HepG2 (cell line): ENCODE measurements at regions not wholly inside any gene's neighbourhood (a gene's known extent, or its start where the extent isn't known, plus 50 kb on each side); places are given as distances from the start of the nearest gene placed in this dataset.

Source experiments
- ATAC-seq: fragments of 200-7000 bp; cut with Tn5 transposase; 3 replicates; pipeline ENCODE4 v1.9.1; 2020; ENCODE audit warnings: mild to moderate bottlenecking, moderate library complexity
- BruUV-seq: library from RNA; stranded (reverse); fragments of 400-500 nt; replicated peaks from 2 replicates; lab custom pipeline; 2021; lab: Mats Ljungman, UMichigan
- CTCF ChIA-PET: fragments of 300-600 bp; formaldehyde crosslinking; extraction: SDS; loops from one replicate; lab custom pipeline; 2021; ENCODE audit warnings: low total read pairs, inconsistent platforms, low intra/inter-chr PET ratio; lab: Yijun Ruan, JAX
- POLR2A ChIA-PET: fragments of 350-600 bp; sonication (Branson Sonifier 250); formaldehyde crosslinking; loops from one replicate; lab custom pipeline; 2020; ENCODE audit warnings: antibody characterized with exemption, inconsistent platforms; lab: Yijun Ruan, JAX
- DNase-seq: peaks from one replicate; pipeline ENCODE4 v3.0.0-alpha.2; 2015; ENCODE audit warnings: low spot score
- FAIRE-seq: peaks from 3 replicates; lab custom pipeline; 2011; peaks lifted over from hg19 to GRCh38; lab: Jason Lieb, UNC
- H2AFZ ChIP-seq: one replicate; pipeline ENCODE4 v1.6.1; 2011; ENCODE audit warnings: low read length, inconsistent platforms
- H3K27ac ChIP-seq: fragments of 300-600 bp; 3 replicates; pipeline ENCODE4 v1.8.0; 2011; ENCODE audit warnings: mixed run types, mild to moderate bottlenecking, mixed read lengths, low read length, inconsistent platforms; ENCODE audit not compliant: insufficient read depth; ENCODE audit errors: extremely low read length
- H3K27me3 ChIP-seq, 2 experiments: fragments of 200-600 bp in 1 of 2; 2 replicates in 1 of 2; 3 replicates in 1 of 2; pipeline versions ENCODE4 v1.6.0 to v1.8.0; 2011; ENCODE audit warnings: low read length in 2 of 2, mild to moderate bottlenecking in 2 of 2, moderate library complexity in 2 of 2, inconsistent platforms in 1 of 2; ENCODE audit not compliant: insufficient read depth in 2 of 2, control insufficient read depth in 1 of 2
- H3K36me3 ChIP-seq, 2 experiments: fragments of 200-600 bp in 1 of 2; replicated peaks in 1 of 2; 2 replicates in 1 of 2; 3 replicates in 1 of 2; pipeline versions ENCODE4 v1.5.1 to v1.8.0; 2011; ENCODE audit warnings: low read length in 2 of 2, inconsistent platforms in 1 of 2; ENCODE audit not compliant: insufficient read depth in 2 of 2, control insufficient read depth in 1 of 2
- H3K4me1 ChIP-seq: 2 replicates; pipeline ENCODE4 v1.5.1; 2012; ENCODE audit warnings: low read length, inconsistent platforms; ENCODE audit not compliant: insufficient read depth
- H3K4me2 ChIP-seq: 2 replicates; pipeline ENCODE4 v1.6.0; 2011; ENCODE audit warnings: low read depth, low read length, inconsistent platforms
- H3K4me3 ChIP-seq, 3 experiments: fragments of 200-600 bp in 1 of 3; sonication (generic), shearing (Covaris generic) in 1 of 3; replicated peaks in 1 of 3; 2 replicates each; pipeline ENCODE4 v1.5.1; 2011 to 2016; ENCODE audit warnings: low read length in 3 of 3, inconsistent platforms in 2 of 3, low read depth in 2 of 3, mild to moderate bottlenecking in 2 of 3, control low read depth in 1 of 3, mixed read lengths in 1 of 3; ENCODE audit not compliant: insufficient read depth in 1 of 3
- H3K79me2 ChIP-seq: one replicate; pipeline ENCODE4 v1.6.1; 2011; ENCODE audit warnings: low read length, inconsistent platforms; ENCODE audit not compliant: insufficient read depth
- H3K9ac ChIP-seq: 2 replicates; pipeline ENCODE4 v1.6.0; 2011; ENCODE audit warnings: mild to moderate bottlenecking, low read depth, low read length, inconsistent platforms; ENCODE audit not compliant: insufficient read depth
- H3K9me3 ChIP-seq: 2 replicates; pipeline ENCODE4 v1.5.1; 2012; ENCODE audit warnings: mild to moderate bottlenecking, low read length
- H4K20me1 ChIP-seq: 2 replicates; pipeline ENCODE4 v1.6.0; 2011; ENCODE audit warnings: inconsistent platforms, mild to moderate bottlenecking, low read length, moderate library complexity; ENCODE audit not compliant: insufficient read depth
- ELF1 ChIP-seq: sonication (generic); formaldehyde crosslinking; IDR thresholded peaks from 2 replicates; pipeline ENCODE4 v1.4.0; 2020; ENCODE audit warnings: missing genetic modification reagents
- XRCC5 ChIP-seq: fragments of 200-400 bp; formaldehyde crosslinking; optimal IDR thresholded peaks from 2 replicates; pipeline ENCODE3; 2017; ENCODE audit warnings: mild to moderate bottlenecking, low read length
- ZNF44 ChIP-seq: sonication (generic); formaldehyde crosslinking; IDR thresholded peaks from 2 replicates; pipeline ENCODE4 v1.5.1; 2020; ENCODE audit warnings: mild to moderate bottlenecking, missing genetic modification reagents
- ZNF501 ChIP-seq: sonication (generic); formaldehyde crosslinking; IDR thresholded peaks from 2 replicates; pipeline ENCODE4 v1.5.1; 2020; ENCODE audit warnings: mild to moderate bottlenecking, moderate library complexity, missing genetic modification reagents
- ZNF605 ChIP-seq: sonication (generic); formaldehyde crosslinking; IDR thresholded peaks from 2 replicates; pipeline ENCODE4 v1.8.0; 2022; ENCODE audit warnings: mild to moderate bottlenecking, missing genetic modification reagents
- WGBS: methylation state at CpG from one replicate; pipeline ENCODE4 v1.1.6; 2017; ENCODE audit warnings: low lambda C conversion rate; 5-methylcytosine and 5-hydroxymethylcytosine counted together
- in situ Hi-C: cut with HindIII; loops from 2 replicates; pipeline ENCODE4 v1.10.0; 2017; ENCODE audit warnings: low pct_unique_long_range_greater_than_20kb; ENCODE audit not compliant: extremely low pct_ligation_motif_present
- intact Hi-C: fragments of 100-400 bp; cut with micrococcal nuclease; formaldehyde crosslinking; loops from one replicate; pipeline ENCODE4 v1.10.0; 2022; ENCODE audit not compliant: unreplicated experiment
- TF ChIP-seq, protein P1 (sequence below): sonication (generic); formaldehyde crosslinking; IDR thresholded peaks from 2 replicates; pipeline ENCODE4 v1.4.0; 2020; ENCODE audit warnings: missing genetic modification reagents, borderline replicate concordance

DNA sequence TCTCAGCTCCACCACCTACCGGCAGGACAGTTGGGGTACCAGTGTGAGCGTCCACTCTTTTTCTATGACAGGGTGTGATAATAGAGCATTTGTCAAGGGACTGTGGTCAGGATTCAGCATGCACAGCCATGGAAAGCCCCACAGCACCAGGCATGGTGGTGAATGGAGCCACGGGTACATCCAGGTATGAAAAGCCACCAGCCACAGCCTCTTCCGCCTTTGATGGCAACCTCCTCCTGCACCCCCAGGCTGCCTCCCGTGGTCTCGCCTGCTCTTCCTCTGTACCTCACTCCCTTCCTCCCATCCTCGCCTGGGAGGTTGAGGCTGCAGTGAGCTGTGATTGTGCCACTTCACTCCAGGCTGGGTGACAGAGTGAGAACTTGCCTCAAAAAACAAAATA lies 90.2 kb upstream of the CHST15 start:
- Histone ChIP-seq H4K20me1 (no peaks in the 10 kb centered on the region), H3K27me3 (peaks cover 2 to 24% of the 10 kb centered on the region in 2 experiments; a peak in 2 of 5 replicates), H3K4me3 (no peak overlapping the region), H3K27ac (no peak overlapping the region), H3K9me3 (no peaks in the 10 kb centered on the region), H3K4me2 (no peak overlapping the region), H3K36me3 (no peaks in the 10 kb centered on the region), H2AFZ (no peak overlapping the region), H3K4me1 (no peaks in the 10 kb centered on the region), H3K79me2 (no peaks in the 10 kb centered on the region), H3K9ac (no peak overlapping the region)
- in situ Hi-C loops: no loop called here
- BruUV-seq: no TSS peak
- no peak for DNase-seq
- ChIA-PET POLR2A (no interaction called here), CTCF (no interaction called here)
- ATAC-seq: no peak
- intact Hi-C loops: no loop called here
- TF ChIP-seq ZNF44 (CRISPR knock-in tag): no peak
- no peak for TF ChIP-seq ELF1 (CRISPR knock-in tag)
- no peak for TF ChIP-seq ZNF501 (CRISPR knock-in tag)
- FAIRE-seq: no peak
- WGBS: 62% methylated on average over 7 of the region's 7 CpGs

DNA sequence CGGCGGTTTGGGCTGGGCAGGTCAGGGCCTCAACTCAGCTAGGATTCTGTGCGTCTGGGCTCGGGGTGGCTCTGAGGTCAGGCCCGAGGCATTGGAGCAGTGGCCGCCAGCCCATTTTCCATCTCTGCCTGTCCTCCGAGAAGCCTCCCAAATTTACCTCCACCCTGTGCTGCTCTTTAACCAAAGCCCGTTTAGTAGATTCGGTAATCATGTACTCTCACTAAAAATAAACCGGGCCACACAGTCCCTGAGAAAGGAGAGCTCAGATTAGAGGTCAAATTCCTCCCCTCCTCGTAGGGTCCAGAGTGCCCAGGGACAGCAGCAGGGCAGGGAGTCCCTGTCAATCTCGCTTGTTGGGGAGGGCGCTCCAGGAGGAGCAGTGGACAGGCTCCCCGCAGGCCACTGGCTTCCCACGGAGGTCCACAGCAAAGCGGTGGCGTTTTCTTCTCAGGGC lies 88.7 kb upstream of the CHST15 start:
- no TSS peak for BruUV-seq
- Histone ChIP-seq H3K27me3 (peaks cover 2 to 24% of the 10 kb centered on the region in 2 experiments; a peak in 2 of 5 replicates), H3K27ac (no peak overlapping the region), H3K9ac (no peak overlapping the region), H4K20me1 (no peaks in the 10 kb centered on the region), H3K4me2 (no peak overlapping the region), H2AFZ (no peak overlapping the region), H3K36me3 (no peaks in the 10 kb centered on the region), H3K4me3 (no peak overlapping the region), H3K9me3 (no peaks in the 10 kb centered on the region), H3K79me2 (no peaks in the 10 kb centered on the region)
- in situ Hi-C loops: no loop called here
- POLR2A ChIA-PET: no interaction called here
- DNase-seq (no peak), ATAC-seq (0 out of 3 replicates have a peak, but pooled peaks have one; percentile 35), FAIRE-seq (no peak)
- WGBS: 60% methylated on average over 11 of the region's 17 CpGs
- intact Hi-C loops: no loop called here
- TF ChIP-seq XRCC5 (no peak), ZNF605 (no peak)
- TF ChIP-seq, protein P1, sequence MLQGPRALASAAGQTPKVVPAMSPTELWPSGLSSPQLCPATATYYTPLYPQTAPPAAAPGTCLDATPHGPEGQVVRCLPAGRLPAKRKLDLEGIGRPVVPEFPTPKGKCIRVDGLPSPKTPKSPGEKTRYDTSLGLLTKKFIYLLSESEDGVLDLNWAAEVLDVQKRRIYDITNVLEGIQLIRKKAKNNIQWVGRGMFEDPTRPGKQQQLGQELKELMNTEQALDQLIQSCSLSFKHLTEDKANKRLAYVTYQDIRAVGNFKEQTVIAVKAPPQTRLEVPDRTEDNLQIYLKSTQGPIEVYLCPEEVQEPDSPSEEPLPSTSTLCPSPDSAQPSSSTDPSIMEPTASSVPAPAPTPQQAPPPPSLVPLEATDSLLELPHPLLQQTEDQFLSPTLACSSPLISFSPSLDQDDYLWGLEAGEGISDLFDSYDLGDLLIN: no peak
- TF ChIP-seq, all 625 proteins: peak for 0
- H3K4me1 ChIP-seq: no peaks in the 10 kb centered on the region
- CTCF ChIA-PET: no interaction called here
